Coronary artery (tissue), 2 donors: ENCODE measurements at regions not wholly inside any gene's neighbourhood (a gene's known extent, or its start where the extent isn't known, plus 50 kb on each side); places are given as distances from the start of the nearest gene placed in this dataset.
A peak's percentile ranks its signal among the peaks of the same experiment; 100 is the strongest.

ENCODE experiments used
- DNase-seq: peaks from one replicate; pipeline ENCODE4 v3.0.0-alpha.2; 2017; ENCODE audit warnings: low spot score
- H3K27ac ChIP-seq, 2 donors: fragments of 200-600 bp; sonication (generic); one replicate each; pipeline ENCODE4 v1.5.1; 2016 to 2019
- H3K4me3 ChIP-seq: fragments of 200-600 bp; sonication (generic); 2 replicates; pipeline ENCODE4 v1.5.1; 2016; ENCODE audit warnings: mild to moderate bottlenecking, moderate library complexity
- CTCF ChIP-seq: fragments of 200-600 bp; sonication (generic); IDR thresholded peaks from one replicate; pipeline ENCODE4 v1.5.1; 2019; ENCODE audit warnings: antibody characterized with exemption

DNA sequence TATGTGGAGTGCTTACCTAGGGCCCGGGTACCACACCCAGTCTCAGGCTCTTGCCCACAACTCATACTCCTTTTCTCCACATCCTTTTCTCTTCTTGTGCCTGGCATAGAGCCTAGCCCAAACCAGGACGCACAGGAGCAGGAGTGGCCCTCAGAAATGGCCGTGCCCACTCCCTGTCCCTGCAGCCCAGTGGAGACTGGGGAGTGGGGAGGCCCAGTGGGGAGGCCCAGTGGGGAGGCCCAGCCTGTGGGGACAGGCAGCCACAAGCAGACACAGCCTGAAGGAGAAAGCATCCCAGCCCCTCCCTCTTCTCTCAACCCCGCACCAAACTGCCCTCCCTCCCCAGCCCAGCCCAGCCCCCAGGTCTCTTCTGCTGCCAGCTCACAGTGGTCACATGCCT lies 196.8 kb downstream of the KIF26A start:
- peak; percentile 65 for DNase-seq
- H3K27ac ChIP-seq, result no peak overlapping the region
- TF ChIP-seq CTCF, result no peak
- no peak overlapping the region for H3K4me3 ChIP-seq

DNA sequence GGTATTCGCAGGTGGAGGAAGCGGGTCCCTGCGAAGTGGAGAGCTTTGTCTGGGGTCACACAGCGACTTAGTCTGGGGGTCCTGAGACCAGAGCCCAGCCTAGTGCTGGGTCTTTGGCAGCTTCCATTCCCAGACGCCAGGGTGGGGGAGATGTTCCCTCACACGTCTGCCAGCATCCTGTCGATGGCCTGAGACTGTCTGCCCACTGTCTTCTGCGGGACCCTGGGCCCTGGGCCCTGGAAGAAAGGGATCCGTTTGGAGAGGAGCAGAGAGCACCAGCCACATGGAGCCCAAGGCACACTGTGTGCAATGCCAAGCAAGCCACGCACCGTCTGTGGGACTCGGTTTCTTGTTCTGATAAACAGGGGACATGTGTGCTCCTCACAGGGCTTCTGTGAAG lies 197.2 kb downstream of the KIF26A start:
- Histone ChIP-seq H3K4me3 (no peak overlapping the region), H3K27ac (no peak overlapping the region)
- TF ChIP-seq CTCF, result no peak
- DNase-seq, result peak; percentile 54

GRCh38 chr14:104337351-104337750 lies 199.0 kb downstream of the KIF26A start:
- DNase-seq, result peak; percentile 21
- TF ChIP-seq CTCF, result no peak
- Histone ChIP-seq H3K4me3 (no peak overlapping the region), H3K27ac (no peak overlapping the region)

- Histone ChIP-seq H3K27ac (no peak overlapping the region), H3K4me3 (no peak overlapping the region)
- no peak for DNase-seq
- TF ChIP-seq CTCF, result no peak
Measured at GRCh38 chr14:104339361-104339760, 201.0 kb downstream of the KIF26A start.

DNA sequence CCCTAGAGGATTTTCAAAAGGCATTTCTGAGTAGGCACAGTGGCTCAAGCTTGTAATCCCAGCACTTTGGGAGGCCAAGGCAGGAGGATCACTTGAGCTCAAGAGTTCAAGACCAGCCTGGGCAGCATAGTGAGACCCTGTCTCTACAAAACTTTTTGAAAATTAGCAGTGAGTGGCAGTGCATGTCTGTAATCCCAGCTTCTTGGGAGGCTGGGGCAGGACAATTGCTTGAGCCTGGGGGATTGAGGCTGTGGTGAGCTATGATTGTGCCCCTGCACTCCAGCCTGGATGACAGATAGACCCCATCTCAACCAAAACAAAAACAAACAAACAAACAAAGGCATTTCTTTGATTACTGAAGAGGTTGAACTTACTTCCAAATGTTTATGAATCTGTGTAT lies 201.4 kb downstream of the KIF26A start:
- no peak for TF ChIP-seq CTCF
- H3K4me3 ChIP-seq, result no peak overlapping the region
- H3K27ac ChIP-seq, result no peak overlapping the region
- DNase-seq, result peak; percentile 21

GRCh38 chr14:104341532-104342434 lies 203.4 kb downstream of the KIF26A start:
- Histone ChIP-seq H3K27ac (no peak overlapping the region), H3K4me3 (no peak overlapping the region)
- TF ChIP-seq CTCF, result no peak
- peak; percentile 43 for DNase-seq
